HG03439 (cell line): ENCODE measurements at regions not wholly inside any gene's neighbourhood (a gene's known extent, or its start where the extent isn't known, plus 50 kb on each side); places are given as distances from the start of the nearest gene placed in this dataset.

Source experiments
- ATAC-seq: cut with Tn5 transposase; IDR thresholded peaks from one replicate; pipeline ENCODE4 v1.9.1; 2021; ENCODE audit warnings: mild to moderate bottlenecking, moderate library complexity; ENCODE audit not compliant: unreplicated experiment

- no peak for ATAC-seq
Observed at GRCh38 chr18:53665701-53666100, 558.8 kb downstream of the MBD2 start.

GRCh38 chr18:53664575-53664974 is 559.9 kb downstream of the MBD2 start:
- no peak for ATAC-seq

GRCh38 chr18:53660306-53660705 is 564.2 kb downstream of the MBD2 start:
- no peak for ATAC-seq

GRCh38 chr18:53657257-53657656 is 567.2 kb downstream of the MBD2 start:
- ATAC-seq = no peak

- no peak for ATAC-seq
Observed at GRCh38 chr18:53649621-53650020, 574.8 kb downstream of the MBD2 start.

GRCh38 chr18:53644799-53645471 is 579.5 kb downstream of the MBD2 start:
- no peak for ATAC-seq

GRCh38 chr18:53639687-53640086 is 584.8 kb downstream of the MBD2 start:
- no peak for ATAC-seq

- ATAC-seq = no peak
Observed at GRCh38 chr18:53629337-53629736, 595.1 kb downstream of the MBD2 start.

GRCh38 chr18:53625997-53626599 is 598.4 kb downstream of the MBD2 start:
- ATAC-seq = no peak

GRCh38 chr18:53610957-53611356 is 613.5 kb downstream of the MBD2 start:
- ATAC-seq = no peak

GRCh38 chr18:53606792-53607191 is 617.7 kb downstream of the MBD2 start:
- no peak for ATAC-seq

- ATAC-seq = no peak
Observed at GRCh38 chr18:53605198-53605597, 619.3 kb downstream of the MBD2 start.

- no peak for ATAC-seq
Observed at GRCh38 chr18:53603276-53603675, 621.2 kb downstream of the MBD2 start.

- ATAC-seq = no peak
Observed at GRCh38 chr18:53601344-53601743, 623.1 kb downstream of the MBD2 start.

GRCh38 chr18:53586923-53587322 is 637.5 kb downstream of the MBD2 start:
- no peak for ATAC-seq
